Large intestine (tissue), 3 donors: ENCODE measurements at regions not wholly inside any gene's neighbourhood (a gene's known extent, or its start where the extent isn't known, plus 50 kb on each side); places are given as distances from the start of the nearest gene placed in this dataset.

ENCODE experiments used
- DNase-seq, 2 donors: peaks; one replicate each; pipeline versions ENCODE4 v3.0.0 to v3.0.0-alpha.2; 2013
- H3K27ac ChIP-seq: one replicate; pipeline ENCODE4 v1.5.1; 2013; ENCODE audit warnings: low read length
- H3K27me3 ChIP-seq: 2 replicates; pipeline ENCODE4 v1.6.1; 2013; ENCODE audit warnings: low read length; ENCODE audit not compliant: control insufficient read depth, insufficient read depth
- H3K36me3 ChIP-seq: 2 replicates; pipeline ENCODE4 v1.6.1; 2013; ENCODE audit warnings: low read length; ENCODE audit not compliant: control insufficient read depth, insufficient read depth
- H3K4me1 ChIP-seq: one replicate; pipeline ENCODE4 v1.6.1; 2013; ENCODE audit warnings: low read length; ENCODE audit not compliant: control insufficient read depth, insufficient read depth
- H3K4me3 ChIP-seq: one replicate; pipeline ENCODE4 v1.5.1; 2013; ENCODE audit warnings: low read length
- H3K9me3 ChIP-seq: one replicate; pipeline ENCODE4 v1.6.1; 2013; ENCODE audit warnings: mild to moderate bottlenecking, low read depth, low read length, moderate library complexity; ENCODE audit not compliant: control insufficient read depth
- WGBS: methylation state at CpG from one replicate; pipeline ENCODE4 v1.1.5; 2013; ENCODE audit warnings: low lambda C conversion rate; ENCODE audit not compliant: insufficient coverage; 5-methylcytosine and 5-hydroxymethylcytosine counted together

DNA sequence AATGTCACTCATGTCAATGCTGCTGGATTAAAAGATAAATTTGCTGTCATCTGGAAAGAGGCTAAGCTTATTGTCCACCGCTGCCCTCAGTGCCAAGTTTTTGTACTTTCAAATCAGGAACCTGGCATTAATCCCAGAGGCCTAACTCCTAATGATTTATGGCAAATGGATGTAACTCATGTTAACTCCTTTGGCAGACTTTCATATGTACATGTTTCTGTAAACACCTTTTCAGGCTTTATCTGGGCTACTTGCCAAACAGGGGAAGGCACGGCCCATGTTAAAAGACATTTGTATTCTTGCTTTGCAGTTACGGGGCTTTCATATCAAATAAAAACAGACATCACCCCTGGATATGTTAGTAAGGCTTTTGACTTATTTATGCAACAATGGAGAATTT is 608.0 kb upstream of the ACO1 start:
- WGBS = no CpG with 5 or more reads among the region's 3 CpGs
- Histone ChIP-seq H3K4me3 (no peak overlapping the region), H3K27ac (no peak overlapping the region), H3K9me3 (peaks cover 11% of the 10 kb centered on the region), H3K36me3 (no peaks in the 10 kb centered on the region), H3K27me3 (no peaks in the 10 kb centered on the region), H3K4me1 (no peaks in the 10 kb centered on the region)
- DNase-seq = no peak

DNA sequence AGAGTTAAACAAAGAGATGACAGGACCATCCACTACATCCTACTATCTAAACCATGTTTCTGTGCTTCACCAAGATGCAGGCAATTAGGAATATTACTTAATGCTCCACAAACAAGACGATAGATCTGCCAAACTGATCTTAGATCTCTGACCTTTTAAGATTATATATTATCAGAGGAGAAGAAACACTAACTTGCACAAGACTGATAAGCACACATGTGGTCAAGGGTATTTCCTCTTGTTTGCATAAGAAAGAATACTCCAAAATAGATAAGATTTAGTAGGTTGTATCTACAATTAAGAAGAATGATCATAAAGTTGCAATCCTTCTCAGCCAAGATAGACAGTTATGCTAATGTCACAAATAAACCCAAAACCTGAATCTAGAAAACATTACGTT is 601.0 kb upstream of the ACO1 start:
- DNase-seq = no peak
- no peaks in the 10 kb centered on the region for H3K36me3 ChIP-seq
- H3K27ac ChIP-seq = no peak overlapping the region
- H3K4me1 ChIP-seq = peaks cover 3% of the 10 kb centered on the region
- WGBS = 0% methylated on average over 1 of the region's 2 CpGs
- H3K27me3 ChIP-seq = no peaks in the 10 kb centered on the region
- H3K9me3 ChIP-seq = peaks cover 11% of the 10 kb centered on the region
- H3K4me3 ChIP-seq = no peak overlapping the region

DNA sequence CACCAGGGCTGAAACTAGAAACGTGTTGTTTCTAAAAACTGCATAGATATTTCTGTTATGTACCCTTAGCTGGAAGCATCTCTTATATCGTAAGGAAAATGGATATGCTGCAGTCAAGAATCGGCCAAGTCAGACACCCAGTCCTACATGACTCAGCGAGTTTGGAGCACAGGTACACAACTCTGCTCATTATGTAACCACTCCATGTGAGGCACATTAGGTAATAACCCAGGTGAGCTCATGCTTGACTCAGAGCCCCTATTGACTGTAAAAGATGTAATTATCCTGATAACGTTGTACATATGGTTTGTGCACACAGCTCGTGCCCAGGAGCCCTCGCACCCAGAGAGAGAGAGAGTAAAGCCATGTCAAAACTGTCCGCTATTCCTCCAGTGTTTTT is 593.7 kb upstream of the ACO1 start:
- Histone ChIP-seq H3K27ac (no peak overlapping the region), H3K36me3 (no peaks in the 10 kb centered on the region), H3K4me1 (no peaks in the 10 kb centered on the region), H3K9me3 (no peaks in the 10 kb centered on the region), H3K4me3 (no peak overlapping the region), H3K27me3 (no peaks in the 10 kb centered on the region)
- DNase-seq = peak; percentile 13 to 45
- WGBS = 100% methylated on average over 1 of the region's 8 CpGs

DNA sequence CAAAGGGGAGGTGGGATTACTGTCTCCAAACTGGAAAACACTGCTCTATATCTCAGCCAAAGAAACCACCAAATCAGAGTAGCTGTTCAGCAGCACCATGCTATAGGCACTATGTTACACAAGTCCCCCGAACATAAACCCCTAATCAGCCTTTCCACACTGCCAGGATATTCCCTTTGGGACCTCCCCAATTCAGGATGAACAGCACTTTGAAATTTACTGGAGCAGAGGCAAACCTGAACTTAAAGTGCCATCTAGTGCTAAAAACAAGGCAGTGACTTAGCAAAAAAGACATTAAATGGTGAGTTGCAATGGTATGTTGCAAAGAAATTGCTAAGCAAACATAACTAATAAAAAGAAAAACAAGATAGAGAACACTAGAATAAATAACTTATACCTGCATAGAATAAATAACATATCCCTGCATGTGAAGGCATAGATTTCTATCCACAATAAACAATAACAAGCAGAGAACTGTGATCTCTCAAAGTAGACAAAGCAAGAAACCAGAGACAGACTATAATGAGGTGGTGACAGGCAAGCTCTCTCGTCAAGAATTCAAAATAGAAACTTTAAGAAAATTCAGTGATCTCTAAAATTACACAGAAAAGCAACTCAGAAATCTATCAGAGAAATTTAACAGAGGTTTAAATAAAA is 584.4 kb upstream of the ACO1 start:
- H3K36me3 ChIP-seq = no peaks in the 10 kb centered on the region
- H3K27ac ChIP-seq = no peak overlapping the region
- no peaks in the 10 kb centered on the region for H3K4me1 ChIP-seq
- no peaks in the 10 kb centered on the region for H3K9me3 ChIP-seq
- H3K4me3 ChIP-seq = no peak overlapping the region
- DNase-seq = no peak
- 71% methylated on average over 1 of the region's 2 CpGs for WGBS
- no peaks in the 10 kb centered on the region for H3K27me3 ChIP-seq

DNA sequence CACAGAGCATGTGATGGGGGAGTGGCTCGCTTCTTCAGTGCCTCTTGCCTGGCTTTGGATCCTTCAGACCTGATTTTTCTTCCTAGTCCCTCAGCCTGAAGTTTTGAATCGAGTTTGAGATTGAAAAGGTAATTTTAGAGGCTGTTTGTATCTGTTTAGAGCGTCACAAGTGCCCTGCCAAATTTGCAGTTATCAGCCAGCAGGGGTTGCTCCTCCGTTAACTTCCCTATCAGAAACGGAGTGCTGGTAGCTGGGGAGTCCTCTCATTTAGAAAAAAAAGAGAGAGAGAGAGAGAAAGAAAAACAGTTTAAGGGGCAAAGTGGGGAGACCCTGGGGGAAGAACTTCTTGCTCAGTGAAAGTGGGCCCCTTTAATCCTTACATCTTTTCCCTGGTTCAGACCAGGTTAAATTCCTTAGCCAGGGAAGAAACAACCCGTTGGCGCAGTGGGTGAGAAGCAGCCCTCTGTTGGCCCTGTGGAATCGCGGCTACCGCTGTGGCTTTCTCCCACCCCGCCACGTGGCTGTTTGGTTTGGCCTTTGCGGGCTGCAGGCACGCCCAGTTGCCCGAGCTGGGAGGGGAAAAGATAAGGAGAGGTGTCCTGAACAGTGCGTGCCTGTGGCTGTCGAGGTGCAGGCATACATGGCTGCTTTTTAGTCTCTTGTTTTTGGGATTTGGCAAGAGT is 576.7 kb upstream of the ACO1 start:
- Histone ChIP-seq H3K27me3 (no peaks in the 10 kb centered on the region), H3K4me3 (no peak overlapping the region), H3K27ac (no peak overlapping the region), H3K9me3 (no peaks in the 10 kb centered on the region), H3K36me3 (no peaks in the 10 kb centered on the region), H3K4me1 (no peaks in the 10 kb centered on the region)
- DNase-seq = no peak
- 57% methylated on average over 1 of the region's 17 CpGs for WGBS

DNA sequence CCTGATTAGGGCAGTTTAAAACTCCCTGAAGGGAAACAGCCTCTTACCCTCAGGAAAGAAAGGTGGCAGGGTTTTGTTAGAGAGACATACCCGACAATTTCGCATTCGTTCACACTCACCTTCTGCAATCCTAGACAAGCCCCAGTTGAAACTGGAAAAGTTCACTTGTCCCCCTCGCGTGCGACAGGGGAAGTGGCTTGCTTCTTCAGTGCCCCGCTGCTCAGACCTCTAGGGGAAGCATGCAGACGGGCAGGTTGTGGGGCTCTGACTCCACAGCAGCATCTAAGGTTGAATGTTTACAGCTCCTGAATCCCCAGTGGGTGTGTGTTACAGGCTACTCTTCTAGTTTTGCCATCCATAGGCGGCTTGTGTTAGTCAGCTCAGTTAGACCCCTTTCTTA is 575.7 kb upstream of the ACO1 start:
- no CpG with 5 or more reads among the region's 9 CpGs for WGBS
- Histone ChIP-seq H3K36me3 (no peaks in the 10 kb centered on the region), H3K4me1 (no peaks in the 10 kb centered on the region), H3K9me3 (no peaks in the 10 kb centered on the region), H3K4me3 (no peak overlapping the region), H3K27ac (no peak overlapping the region), H3K27me3 (no peaks in the 10 kb centered on the region)
- DNase-seq = no peak

DNA sequence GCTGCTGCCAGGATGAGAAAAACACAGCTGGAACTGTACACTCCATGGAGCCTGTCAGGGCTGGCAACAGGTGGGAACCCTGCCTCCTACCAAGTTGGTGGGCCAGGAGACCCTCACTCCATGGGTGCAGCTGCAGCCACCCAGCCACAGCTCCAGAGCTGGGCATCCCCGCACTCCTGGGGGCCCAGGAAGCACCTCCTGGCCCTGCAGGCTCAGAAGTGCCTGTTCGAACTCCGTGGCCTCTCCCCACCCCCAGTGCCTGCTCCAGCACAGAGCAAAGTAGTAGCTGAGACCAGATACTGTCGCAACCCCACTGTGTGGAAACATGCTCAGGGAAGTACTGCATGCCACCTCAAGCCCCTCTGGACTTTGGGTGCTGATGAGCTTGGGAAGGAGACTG is 564.0 kb upstream of the ACO1 start:
- no peak overlapping the region for H3K4me3 ChIP-seq
- H3K27me3 ChIP-seq = no peaks in the 10 kb centered on the region
- H3K4me1 ChIP-seq = no peaks in the 10 kb centered on the region
- peaks cover 6% of the 10 kb centered on the region for H3K9me3 ChIP-seq
- no CpG with 5 or more reads among the region's 4 CpGs for WGBS
- no peaks in the 10 kb centered on the region for H3K36me3 ChIP-seq
- H3K27ac ChIP-seq = no peak overlapping the region
- no peak for DNase-seq

DNA sequence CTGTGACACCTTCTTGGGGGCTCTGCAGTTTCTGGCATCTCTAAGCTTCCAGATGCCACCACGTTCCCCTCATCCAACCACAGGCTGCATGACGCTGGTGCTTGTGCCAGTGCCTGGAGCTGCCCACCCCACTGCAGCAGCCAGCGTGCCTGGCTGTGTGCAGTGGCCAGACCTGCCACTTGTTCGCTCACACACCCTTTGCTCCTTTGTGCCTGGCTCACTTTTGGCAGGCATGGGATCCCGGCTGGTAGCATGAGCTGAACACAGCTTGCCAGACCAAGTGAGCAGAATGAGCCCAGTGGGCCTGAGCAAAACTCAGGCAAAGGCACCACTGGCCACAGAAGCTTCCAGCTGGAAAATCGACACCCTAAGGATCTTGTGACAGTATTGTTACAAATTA is 562.9 kb upstream of the ACO1 start:
- no peaks in the 10 kb centered on the region for H3K27me3 ChIP-seq
- no peaks in the 10 kb centered on the region for H3K36me3 ChIP-seq
- no CpG with 5 or more reads among the region's 6 CpGs for WGBS
- no peak overlapping the region for H3K27ac ChIP-seq
- no peaks in the 10 kb centered on the region for H3K4me1 ChIP-seq
- no peak overlapping the region for H3K4me3 ChIP-seq
- DNase-seq = no peak
- H3K9me3 ChIP-seq = peaks cover 6% of the 10 kb centered on the region

DNA sequence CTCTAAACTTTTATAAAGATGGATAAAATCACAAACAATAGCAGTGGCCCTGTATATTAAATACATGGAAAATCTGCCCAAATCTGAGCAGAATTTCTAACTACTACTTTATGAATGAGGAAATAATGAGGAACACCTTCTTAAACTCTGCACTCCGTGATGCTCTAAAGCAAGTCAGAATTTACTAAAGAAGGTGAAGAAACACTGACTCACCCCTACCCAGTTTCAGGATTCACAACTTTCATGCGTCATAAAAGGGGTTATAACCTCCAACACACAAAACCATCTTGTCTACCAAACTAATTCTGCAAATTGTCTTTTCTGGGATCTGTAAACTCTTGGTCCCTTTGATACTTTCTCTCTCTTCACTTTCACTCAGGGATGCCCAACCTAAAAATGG is 561.1 kb upstream of the ACO1 start:
- no peak overlapping the region for H3K4me3 ChIP-seq
- H3K27ac ChIP-seq = no peak overlapping the region
- no peaks in the 10 kb centered on the region for H3K4me1 ChIP-seq
- no peak for DNase-seq
- 67% methylated on average over 1 of the region's 2 CpGs for WGBS
- H3K36me3 ChIP-seq = no peaks in the 10 kb centered on the region
- no peaks in the 10 kb centered on the region for H3K27me3 ChIP-seq
- peaks cover 6% of the 10 kb centered on the region for H3K9me3 ChIP-seq

DNA sequence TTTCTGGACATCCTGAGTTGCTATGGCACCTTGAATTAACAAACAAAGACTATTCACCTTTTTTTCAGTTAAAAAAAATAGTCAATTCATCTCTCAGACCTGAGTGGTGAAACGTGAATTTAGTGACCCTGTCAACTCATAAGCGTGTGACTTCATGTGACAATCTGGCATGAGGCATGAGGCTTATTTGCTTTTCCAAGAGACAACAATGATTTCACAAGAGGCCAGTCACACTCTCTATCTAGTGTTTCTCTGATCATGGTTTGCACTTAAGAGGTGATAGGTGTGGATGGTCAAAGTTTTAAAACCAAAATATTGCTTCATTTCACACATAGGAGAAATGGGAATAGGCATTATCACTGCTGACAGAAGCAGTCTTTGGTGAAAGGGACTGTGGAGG is 559.6 kb upstream of the ACO1 start:
- Histone ChIP-seq H3K27ac (no peak overlapping the region), H3K4me1 (no peaks in the 10 kb centered on the region), H3K9me3 (peaks cover 6% of the 10 kb centered on the region), H3K36me3 (no peaks in the 10 kb centered on the region), H3K27me3 (no peaks in the 10 kb centered on the region), H3K4me3 (no peak overlapping the region)
- 10% methylated on average over 2 of the region's 2 CpGs for WGBS
- peak; percentile 4 to 13 for DNase-seq

DNA sequence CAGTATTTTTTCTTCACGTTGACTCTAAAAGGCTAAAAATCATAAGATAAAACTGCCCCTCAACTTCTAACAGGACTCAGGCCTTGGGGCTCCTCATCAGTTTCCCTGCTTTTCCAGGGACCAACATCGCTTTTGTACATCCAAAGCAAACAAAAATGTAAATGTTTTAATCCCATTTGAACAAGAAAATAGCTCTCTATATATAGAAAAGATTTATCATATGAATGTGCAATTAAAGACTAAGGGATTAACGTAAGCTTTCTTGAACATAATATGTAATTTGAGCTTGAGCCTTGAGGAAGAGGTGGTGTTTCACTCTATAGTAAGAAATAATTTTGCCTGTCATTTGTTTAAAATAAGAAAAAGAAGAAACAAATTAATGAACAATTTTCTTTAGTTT is 547.2 kb upstream of the ACO1 start:
- Histone ChIP-seq H3K4me3 (no peak overlapping the region), H3K27me3 (no peaks in the 10 kb centered on the region), H3K27ac (no peak overlapping the region), H3K36me3 (no peaks in the 10 kb centered on the region), H3K9me3 (no peaks in the 10 kb centered on the region), H3K4me1 (no peaks in the 10 kb centered on the region)
- WGBS = 100% methylated on average over 2 of the region's 3 CpGs
- DNase-seq = no peak
